ENCODE measurements at regions not wholly inside any gene's neighbourhood (a gene's known extent, or its start where the extent isn't known, plus 50 kb on each side); places are given as distances from the start of the nearest gene placed in this dataset.

DNA sequence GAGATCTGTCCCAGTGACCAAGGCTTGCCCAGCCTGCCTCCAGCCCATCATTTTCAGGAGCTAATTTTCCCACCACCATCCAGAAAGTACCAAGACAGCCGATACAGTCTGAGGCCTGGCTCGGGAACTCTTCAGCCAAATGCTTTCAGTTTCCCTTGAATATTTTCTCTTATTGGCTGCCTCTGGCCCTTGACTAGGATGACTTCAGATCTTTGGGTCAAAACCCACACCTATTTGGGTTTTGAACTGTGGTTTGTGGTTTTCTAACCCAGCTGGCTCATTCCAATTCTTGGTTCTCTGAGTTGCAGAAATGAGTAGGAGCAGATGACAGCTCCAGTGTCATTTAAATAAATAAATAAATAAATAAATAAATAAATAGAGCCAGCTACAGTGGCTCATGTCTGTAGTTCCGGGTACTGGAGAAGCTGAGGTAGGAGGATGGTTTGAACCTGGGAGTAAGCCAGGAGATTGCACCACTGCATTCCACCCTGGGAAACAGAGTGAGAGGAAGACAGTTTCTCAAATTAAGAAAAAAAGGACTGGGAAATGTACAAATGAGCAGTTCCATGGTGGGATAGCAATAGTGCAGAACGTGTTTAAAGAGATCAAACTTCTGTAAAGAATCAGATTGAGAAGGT is 465.0 kb upstream of the SOX11 start:
- TF ChIP-seq CTCF (conservative IDR thresholded peaks at IDR 0.05): no peak
- TF ChIP-seq EZH2 (IDR thresholded peaks at IDR 0.05; ENCODE audit: low read depth): no peak
